HG03469 (cell line): ENCODE measurements at regions not wholly inside any gene's neighbourhood (a gene's known extent, or its start where the extent isn't known, plus 50 kb on each side); places are given as distances from the start of the nearest gene placed in this dataset.

ENCODE experiments used
- ATAC-seq: cut with Tn5 transposase; IDR thresholded peaks from one replicate; pipeline ENCODE4 v1.9.1; 2021; ENCODE audit warnings: mild to moderate bottlenecking, moderate library complexity, moderate number of reproducible peaks; ENCODE audit not compliant: unreplicated experiment

DNA sequence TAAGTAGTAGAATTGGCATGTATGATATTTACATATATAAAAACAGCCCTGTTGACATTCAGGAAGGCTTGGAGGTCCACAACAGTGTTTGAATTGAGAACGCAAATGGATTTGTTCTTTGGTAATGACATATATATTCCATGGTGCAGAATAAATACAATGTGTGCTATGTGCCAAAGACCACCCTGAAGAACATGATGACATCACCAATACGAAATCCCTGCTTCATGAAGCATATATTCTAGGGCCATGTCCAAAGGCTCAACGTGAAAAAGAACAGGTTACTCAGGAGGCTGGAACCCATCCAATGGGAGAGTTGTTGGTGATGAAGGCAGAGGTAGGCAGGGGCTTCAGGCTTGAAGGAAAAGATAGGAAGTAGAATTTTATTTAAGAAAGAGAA lies 423.9 kb upstream of the MAF start:
- ATAC-seq = no peak

DNA sequence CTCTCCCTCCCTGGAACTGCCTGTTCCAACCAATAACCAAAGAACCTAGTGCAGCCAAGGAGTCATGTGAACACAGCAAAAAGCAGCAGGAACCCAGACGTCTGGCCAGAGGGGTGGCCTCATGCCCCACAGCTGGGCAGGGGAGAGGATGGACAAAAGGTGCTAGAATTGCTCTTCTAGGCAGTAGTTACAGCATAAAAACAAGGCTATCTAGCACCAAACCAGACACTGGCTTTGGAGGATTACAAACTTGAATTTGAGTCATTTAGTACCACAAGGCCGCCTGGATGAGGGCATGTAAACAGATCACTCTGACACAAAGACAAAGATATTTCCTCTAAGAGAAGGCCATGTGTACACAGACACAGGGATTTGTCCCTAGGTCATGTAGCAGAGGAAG lies 423.3 kb upstream of the MAF start:
- no peak for ATAC-seq

DNA sequence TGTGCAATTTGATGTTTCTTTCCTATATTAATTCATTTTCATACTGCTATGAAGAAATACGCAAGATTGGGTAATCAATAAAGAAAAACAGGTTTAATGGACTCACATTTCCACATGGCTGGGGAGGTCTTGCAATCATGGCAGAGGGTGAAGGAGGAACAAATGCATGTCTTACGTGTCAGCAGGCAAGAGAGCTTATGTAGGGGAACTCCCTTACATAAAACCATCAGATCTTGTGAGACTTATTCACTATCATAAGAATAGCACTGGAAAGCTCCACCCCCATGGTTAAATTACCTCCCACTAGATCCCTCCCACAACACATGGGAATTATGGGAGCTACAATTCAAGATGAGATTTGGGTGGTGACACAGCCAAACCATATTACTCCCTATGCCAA lies 418.9 kb upstream of the MAF start:
- no peak for ATAC-seq

DNA sequence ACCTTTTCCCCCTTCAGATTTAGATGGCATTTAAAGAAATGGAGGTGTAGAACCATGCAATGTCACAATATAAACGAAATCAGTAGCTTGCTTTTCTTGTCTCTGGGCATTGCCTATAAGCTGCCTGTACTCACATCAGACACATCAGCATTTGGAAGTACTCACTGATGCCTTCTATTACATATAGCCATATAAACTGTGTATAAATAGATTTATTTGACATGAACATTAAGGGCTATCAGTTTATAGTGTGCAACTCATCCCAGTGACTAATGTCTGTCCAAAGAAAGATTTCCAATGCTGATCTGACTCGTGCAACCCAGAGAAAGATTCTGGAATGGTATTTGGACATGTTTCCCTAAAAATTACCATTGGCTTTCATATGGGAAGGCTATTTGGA lies 417.9 kb upstream of the MAF start:
- no peak for ATAC-seq

DNA sequence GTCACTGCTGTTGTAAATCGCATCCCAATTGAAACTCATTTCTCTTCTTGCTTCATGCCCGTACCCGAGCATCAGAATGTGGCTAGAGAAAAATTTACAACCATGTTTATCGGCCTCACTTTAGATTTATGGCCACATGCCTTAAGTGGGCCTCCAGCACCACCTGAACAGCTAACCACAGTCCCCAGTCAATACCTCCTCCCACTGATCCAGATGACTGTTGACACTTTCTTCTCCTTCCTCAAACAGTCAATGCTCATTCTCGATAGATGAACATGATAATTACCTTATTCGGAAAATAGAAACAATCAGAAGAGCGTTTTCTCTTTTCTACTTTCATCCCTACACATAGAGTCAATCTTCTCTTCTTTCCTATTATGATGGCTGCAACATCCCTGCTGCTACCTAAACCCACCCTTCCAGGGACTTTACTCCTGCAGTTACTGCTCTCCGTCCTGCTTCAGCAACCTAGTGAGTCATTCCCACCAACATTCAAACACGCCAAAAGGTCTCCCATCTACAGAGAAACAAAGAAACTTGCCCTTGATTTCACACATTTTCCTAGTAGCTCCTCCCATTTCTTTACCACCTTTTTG lies 416.3 kb upstream of the MAF start:
- ATAC-seq = no peak

DNA sequence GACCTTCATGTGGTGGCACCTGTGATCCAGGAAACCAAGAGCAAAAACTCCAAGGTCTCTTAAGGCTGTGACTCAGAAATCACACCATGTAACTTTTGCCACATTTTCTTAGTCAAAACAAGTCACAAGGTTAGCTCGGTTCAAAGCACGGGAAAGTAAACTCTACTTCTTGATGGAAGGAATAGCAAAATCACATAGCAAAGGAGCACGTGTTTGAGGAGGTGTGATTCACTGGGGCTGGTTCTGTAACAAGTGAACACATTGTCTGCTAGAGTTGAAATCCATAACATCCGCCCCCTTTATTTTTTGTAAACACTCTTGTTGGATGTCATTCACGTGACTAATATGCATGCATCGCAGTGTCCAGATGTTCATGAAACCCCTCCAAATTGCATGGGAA lies 415.0 kb upstream of the MAF start:
- ATAC-seq = no peak

DNA sequence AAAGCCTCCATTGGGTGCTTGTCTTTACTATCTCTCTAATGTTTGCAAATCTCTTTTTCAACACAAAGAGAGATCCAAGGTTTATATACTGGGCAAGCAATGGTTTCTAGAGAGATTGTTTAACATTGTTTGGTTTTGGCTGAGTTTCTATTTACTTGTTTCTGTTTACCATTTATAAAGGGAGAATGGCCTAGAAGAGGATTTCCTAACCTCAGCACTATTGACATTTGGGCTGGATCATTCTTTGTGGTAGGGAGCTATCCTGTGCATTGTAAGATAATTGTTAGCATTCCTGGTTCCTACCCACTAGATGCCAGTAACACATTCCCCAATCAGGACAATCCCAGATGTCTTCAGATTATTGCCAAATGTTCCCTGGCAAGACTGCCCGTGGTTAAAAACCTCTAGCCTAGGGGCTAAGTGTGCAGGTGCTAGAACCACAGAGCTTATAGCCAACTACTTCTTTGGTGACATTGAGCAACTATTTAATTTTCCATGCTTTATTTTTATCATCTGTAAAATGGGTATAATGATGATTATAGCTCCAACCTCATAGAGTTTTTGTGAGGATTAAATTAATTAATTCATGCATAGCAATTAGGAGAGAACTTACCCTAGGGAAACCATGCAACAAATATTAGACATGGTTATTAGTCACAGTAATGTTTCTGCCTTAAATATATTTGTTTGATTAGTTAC lies 413.9 kb upstream of the MAF start:
- no peak for ATAC-seq

DNA sequence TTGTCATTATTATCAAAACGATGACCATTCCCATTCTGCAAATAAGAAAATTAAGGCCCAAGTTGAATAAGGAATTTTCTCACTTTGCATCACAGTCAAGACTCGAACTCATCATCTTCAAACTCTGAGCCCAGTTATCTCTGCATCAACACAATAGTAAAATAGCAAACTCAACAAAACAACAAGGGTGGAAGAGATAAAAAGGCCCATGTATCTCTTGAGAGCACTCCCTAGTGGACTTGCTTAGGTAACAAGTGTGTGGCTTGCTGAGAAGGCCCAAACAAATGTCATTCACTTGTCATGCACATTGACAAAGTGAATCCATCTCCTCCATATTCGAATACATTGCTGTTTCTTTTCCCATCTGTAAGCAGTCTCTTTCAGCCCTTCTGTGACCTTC lies 412.0 kb upstream of the MAF start:
- no peak for ATAC-seq

DNA sequence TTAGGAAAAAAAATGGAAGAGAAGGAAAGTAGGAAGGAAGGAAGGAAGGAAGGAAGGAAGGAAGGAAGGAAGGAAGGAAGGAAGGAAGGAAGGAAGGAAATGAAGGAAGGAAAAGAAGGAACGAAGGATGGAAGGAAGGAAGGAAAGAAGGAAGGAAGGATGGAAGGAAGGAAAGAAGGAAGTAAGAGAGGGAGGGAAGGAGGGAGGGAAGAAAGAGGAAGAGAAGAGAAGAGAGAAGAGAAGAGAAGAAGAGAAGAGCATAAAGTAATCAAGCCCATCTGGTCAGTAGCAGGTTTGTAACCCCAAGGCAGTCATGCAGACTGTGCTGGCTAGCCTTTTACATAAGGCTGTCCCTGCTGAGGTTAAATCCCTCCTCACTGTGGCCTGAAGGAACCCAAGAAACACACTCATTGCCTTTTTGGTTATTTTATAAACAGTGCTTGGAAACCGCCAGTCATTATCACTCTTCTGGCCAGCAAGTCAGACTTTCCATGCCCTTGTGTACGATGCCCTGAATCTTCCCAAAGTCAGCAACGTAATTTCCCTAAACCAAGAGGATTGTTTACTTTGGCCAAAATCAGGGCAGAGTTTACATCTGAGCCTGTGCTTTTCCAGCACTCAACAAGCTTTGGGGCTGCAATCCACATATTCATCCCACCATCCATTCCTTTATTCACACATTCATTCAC lies 409.6 kb upstream of the MAF start:
- no peak for ATAC-seq

DNA sequence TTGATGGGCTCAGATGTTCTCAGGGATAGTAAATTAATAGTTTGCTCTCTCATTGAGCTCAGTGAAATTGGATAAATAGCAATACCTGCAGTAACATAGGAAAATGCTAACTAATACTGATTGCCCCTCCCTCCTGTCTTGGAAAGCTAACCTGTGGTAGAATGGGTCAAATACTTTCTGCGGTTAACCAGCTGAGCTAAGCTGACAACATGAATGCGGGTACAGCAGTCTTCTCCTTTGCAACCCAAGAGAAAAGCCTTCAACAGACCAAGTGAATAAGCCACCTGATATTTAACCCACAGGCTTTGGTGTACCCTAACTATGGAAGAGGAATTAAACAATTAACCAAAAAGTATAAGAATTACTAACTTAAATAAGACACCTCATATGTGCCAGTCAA lies 408.3 kb upstream of the MAF start:
- ATAC-seq = no peak

DNA sequence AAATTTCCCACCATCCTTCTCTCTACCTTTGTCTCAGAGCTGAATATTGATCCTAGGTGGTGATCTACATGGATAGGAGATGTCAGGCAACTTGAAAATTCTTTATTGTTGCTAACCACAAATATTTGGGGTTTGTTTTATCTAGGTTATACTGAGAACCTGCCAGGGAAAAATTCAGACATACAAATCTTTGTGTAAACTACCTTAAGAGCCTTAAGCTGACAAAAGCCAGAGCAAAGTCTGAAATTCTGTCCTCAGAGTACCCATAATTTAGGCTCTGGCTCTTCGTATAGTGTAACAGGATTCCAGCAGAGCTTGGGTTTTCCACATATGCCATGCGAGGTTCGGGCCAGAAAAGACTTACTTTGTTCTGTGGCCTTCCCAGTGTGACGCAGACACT lies 406.7 kb upstream of the MAF start:
- no peak for ATAC-seq

DNA sequence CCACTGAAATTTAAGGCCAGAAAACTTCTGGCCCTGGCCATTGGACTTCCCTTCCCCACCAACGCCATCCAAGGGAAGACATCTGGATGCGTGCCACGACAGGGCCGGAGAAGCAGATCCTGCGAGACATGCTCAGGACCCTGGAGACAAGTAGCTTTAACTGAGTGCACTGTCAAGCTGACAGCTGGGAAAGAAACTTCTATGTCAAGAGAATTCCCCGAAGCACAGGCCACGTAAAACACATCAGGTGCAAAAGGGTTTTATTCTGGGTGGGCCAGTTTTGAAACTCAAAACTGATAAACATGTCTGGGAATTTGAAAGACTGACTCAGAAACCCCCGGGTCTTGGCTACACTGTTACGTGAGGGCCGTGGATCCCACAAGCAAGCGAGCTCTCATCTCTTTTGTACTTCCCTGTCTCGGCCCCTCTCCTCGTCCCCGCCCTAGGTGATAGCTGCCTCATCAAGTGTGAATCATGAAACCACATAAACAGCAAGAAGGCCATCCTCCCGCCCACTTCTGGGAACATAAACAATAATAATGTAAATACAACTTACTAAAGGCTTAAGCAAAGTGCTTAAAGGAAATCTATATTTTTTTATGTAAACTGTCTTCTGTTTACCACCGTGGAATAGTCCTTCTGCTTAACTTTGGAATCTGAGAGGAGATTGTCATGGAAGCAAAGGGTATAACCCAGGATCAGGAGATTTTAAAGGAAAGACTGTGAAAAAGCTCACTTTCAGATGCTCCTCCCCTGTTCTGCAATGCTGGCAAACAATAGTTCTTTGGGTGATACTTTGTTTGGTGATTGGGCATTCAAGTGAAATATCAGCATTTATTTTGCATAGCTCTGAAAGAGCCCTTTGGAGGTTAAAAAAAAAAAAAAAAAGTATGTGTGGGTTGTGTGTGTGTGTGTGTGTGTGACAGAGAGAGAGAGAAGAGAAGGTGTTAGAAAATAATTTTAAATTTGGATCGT lies 406.0 kb upstream of the MAF start:
- no peak for ATAC-seq

DNA sequence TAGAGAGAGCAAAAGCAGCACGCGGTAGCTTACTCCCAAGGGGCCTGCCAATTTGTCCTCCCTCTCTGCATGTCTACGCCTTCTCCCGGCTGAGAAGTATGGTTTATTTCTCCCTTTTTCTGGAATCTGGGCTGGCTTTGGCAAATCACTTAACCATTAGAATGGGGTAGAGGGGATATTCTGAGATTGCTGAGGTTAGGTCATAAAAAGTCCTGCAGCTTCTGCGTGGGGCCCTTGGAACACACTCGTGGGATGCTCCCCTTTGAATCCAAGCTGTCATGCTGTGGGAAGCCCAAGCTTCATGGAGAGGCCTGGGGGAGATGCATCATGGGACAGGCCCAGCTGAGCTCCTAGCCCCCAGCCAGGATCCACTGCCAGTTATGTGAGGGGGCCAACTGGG lies 403.6 kb upstream of the MAF start:
- no peak for ATAC-seq

DNA sequence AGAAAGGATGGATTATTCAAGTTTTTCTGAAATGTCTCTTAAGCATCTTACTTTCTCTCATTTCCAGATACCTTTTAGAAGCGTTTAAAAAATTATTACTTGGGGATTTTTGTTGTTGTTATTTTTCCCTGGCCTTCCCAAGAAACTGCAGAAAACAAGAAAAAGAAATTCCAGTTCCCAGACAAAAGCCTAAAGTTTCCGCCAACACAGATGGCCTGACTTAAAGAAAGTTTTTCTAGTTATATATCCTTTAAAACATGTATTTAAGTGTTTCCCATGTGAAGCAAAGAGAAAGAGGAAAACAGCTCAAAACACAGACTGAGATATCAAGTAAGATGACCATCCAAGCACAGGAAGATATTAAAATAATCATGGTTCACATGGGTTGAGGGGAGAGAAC lies 401.7 kb upstream of the MAF start:
- no peak for ATAC-seq

DNA sequence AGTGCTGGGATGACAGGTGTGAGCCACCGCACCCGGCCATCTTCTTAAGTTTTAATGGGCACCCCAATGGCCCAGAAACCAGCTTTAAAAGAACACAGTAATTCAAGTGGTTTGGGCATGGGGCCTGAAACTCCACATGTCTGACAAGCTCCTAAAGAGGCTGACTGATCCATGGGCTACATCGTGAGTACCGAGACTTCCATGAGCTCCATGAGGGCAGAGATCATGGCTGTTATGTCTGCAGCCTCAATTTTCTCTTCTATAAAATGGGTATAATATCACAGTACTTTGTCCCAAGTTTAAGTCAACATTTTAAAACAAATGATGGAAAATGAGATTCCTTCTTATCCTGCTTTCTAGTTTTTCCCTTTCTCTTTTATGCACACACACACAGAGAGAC lies 397.6 kb upstream of the MAF start:
- no peak for ATAC-seq

DNA sequence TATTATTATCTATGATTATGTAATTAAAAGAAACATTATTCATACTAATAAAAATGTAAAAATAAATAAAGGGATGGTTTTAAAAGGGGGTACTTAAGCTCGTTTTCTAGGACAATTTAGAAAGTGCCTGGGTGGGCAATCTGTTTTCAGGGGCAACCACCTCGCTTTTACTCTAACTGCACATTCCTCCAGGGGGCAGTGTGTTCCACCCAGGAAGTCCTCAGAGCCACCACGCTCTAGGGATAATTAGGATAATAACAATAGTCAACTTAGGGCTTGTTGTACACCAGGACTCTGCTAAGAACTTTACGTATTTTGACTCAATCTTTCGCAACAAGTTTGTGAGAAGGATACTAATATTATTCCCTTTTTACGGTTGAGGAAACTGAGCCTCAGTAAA lies 396.7 kb upstream of the MAF start:
- ATAC-seq = no peak

DNA sequence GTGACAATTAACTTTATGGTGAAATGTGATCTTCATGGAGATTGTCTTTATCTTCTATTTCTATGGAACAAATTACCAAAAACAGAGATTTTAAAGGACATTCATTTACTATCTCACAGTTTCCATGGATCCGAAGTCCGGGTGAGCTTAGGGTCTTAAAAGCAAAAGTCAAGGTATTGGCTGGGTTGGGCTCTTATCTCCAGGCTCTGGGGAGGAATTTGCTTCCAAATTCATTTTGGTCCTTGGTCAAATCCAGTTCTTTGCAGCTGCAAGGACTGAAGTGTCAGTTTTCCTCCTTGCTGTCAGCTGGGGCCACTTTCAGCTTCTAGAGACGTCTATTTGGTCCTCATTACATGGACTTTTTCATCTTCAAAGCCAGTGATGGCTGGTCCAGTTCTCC lies 395.8 kb upstream of the MAF start:
- ATAC-seq = no peak

DNA sequence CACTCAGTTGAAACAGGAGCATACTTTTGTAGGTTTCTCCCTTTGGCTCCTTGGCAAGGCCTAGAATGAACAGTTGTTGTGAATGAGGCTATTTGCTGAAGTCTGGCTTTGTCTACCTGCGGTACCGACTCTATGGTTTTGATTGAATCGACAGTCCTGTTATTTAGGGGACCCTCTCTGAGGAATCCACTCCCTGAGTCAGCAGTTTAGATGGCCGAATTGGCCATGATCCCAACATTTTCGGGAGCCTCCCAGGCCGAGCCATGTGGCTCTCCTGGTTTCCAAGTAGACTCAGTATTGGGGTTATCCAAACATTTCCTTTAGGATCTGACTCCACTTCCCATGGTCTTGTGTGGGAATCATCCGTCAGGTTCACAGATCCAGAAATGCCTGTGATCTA lies 394.8 kb upstream of the MAF start:
- no peak for ATAC-seq

DNA sequence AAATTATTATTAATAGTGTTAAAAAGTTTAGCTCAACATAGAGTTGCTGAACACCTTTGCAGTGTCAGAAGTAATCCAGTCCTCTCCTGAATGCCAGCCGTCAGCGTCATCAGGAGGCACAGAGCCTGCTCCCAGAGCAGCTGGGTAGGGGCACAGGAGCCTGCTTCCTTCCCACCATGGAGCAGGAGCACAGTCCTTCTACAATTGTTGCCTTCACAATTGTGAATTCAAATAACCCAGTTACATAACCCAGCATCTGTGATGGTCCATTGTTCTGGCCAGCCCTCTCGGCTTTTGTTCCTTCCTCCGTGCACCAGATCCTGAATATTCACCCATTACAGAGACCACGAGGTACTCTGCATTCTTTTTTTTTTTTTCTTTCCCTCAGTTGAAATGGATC lies 393.9 kb upstream of the MAF start:
- ATAC-seq = no peak

DNA sequence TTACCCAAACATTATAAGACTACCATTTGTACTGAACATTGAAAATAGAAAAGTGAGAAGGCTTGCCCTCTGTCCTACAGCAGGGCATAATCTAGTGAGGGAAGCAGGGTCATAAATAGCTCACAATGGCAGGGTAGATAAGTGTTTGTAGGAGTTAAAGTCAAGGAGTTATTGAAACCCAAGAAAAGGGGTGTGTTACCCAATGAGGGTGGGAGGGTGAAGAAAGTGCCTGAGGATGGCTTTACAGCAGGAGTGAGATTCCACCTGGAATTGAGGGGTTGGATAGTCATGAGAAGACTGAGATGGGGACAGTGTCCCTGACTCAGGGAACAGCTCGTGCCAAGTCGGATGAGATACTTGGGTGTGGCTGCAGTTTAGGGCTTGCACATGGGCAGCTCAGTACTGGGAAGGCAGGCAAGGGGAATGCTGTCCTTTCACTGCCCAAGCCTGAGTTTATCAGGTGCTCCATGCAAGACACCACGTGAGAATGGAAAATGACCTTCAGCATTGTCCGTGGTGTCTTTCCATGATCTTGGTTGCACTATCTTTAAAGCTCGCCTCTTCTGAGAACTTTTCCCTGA lies 393.2 kb upstream of the MAF start:
- ATAC-seq = no peak

DNA sequence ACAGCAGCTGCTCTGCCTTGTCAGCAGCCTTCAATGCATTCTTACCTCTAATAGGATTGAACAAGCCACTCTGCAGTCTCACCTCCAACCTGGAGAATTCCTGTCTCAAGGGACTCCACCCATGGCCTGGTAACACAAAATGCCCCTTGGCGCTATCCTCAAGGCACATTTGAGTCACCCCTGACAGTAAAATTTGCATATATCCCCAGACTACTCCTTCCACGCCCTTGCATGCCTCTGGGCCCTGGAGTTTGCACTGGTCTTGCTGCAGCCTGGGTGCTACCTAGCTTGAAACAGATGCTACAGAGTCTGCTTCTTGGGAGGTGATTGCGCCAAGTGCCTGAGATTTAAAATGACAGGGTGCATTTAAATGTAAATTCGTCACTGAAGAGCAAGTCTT lies 391.4 kb upstream of the MAF start:
- ATAC-seq = no peak
